RWPE2 (cell line): ENCODE measurements at regions not wholly inside any gene's neighbourhood (a gene's known extent, or its start where the extent isn't known, plus 50 kb on each side); places are given as distances from the start of the nearest gene placed in this dataset.
A peak's percentile ranks its signal among the peaks of the same experiment; 100 is the strongest.

Experiments used
- ATAC-seq: fragments of 200-7000 bp; cut with Tn5 transposase; 3 replicates; pipeline ENCODE4 v1.9.1; 2021; ENCODE audit warnings: low read depth
- DNase-seq: peaks from one replicate; pipeline ENCODE4 v3.0.0-alpha.2; 2020; ENCODE audit warnings: low spot score
- H3K27ac ChIP-seq: fragments of 450-650 bp; 2 replicates; pipeline ENCODE4 v1.5.1; 2017; ENCODE audit warnings: mild to moderate bottlenecking; ENCODE audit not compliant: poor library complexity, severe bottlenecking
- H3K27me3 ChIP-seq: fragments of 250-450 bp; sonication (Bioruptor Pico); 2 replicates; pipeline ENCODE4 v1.5.1; 2021; ENCODE audit warnings: mild to moderate bottlenecking, moderate library complexity; ENCODE audit not compliant: insufficient read depth, poor library complexity, severe bottlenecking
- H3K36me3 ChIP-seq: fragments of 250-450 bp; sonication (Bioruptor Pico); 2 replicates; pipeline ENCODE4 v1.5.1; 2020; ENCODE audit warnings: low read depth, mild to moderate bottlenecking, moderate library complexity
- H3K4me1 ChIP-seq: fragments of 250-450 bp; sonication (Bioruptor Pico); 2 replicates; pipeline ENCODE4 v1.5.1; 2021; ENCODE audit warnings: mild to moderate bottlenecking, moderate library complexity; ENCODE audit not compliant: insufficient read depth, poor library complexity, severe bottlenecking
- H3K4me3 ChIP-seq: fragments of 250-450 bp; sonication (Bioruptor Pico); 2 replicates; pipeline ENCODE4 v1.5.1; 2021; ENCODE audit warnings: mild to moderate bottlenecking, moderate library complexity; ENCODE audit not compliant: severe bottlenecking
- H3K9me3 ChIP-seq: fragments of 250-450 bp; sonication (Bioruptor Pico); 2 replicates; pipeline ENCODE4 v1.5.1; 2021; ENCODE audit warnings: mild to moderate bottlenecking, moderate library complexity; ENCODE audit not compliant: severe bottlenecking
- TF ChIP-seq, protein P1 (sequence below): fragments of 450-650 bp; IDR thresholded peaks from one replicate; pipeline ENCODE4 v1.5.1; 2017; ENCODE audit warnings: mild to moderate bottlenecking, moderate library complexity; ENCODE audit not compliant: poor library complexity, severe bottlenecking

DNA sequence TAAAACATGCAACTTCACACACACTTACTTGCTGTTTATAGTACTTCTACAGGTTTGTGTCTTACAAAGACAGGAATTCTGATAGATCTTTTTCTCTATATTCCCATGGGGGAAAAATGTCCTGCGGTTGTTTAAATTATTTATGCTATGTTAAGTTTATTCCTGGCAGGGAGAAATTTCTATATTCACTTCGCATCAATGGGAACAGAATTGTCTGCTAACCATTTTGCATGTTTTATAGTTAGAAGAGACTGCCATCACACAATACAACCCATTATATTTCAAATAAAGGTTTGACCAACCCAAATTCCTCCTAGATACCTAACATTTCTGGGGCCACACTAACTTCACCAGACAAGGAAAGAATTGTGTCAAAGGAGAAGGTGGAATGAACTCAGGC is 110.0 kb upstream of the PRR16 start:
- Histone ChIP-seq H3K27ac (no peak overlapping the region), H3K36me3 (no peaks in the 10 kb centered on the region), H3K9me3 (peaks cover 2% of the 10 kb centered on the region), H3K4me1 (no peaks in the 10 kb centered on the region), H3K27me3 (no peaks in the 10 kb centered on the region), H3K4me3 (no peak overlapping the region)
- ATAC-seq (no peak), DNase-seq (no peak)
- TF ChIP-seq, protein P1, sequence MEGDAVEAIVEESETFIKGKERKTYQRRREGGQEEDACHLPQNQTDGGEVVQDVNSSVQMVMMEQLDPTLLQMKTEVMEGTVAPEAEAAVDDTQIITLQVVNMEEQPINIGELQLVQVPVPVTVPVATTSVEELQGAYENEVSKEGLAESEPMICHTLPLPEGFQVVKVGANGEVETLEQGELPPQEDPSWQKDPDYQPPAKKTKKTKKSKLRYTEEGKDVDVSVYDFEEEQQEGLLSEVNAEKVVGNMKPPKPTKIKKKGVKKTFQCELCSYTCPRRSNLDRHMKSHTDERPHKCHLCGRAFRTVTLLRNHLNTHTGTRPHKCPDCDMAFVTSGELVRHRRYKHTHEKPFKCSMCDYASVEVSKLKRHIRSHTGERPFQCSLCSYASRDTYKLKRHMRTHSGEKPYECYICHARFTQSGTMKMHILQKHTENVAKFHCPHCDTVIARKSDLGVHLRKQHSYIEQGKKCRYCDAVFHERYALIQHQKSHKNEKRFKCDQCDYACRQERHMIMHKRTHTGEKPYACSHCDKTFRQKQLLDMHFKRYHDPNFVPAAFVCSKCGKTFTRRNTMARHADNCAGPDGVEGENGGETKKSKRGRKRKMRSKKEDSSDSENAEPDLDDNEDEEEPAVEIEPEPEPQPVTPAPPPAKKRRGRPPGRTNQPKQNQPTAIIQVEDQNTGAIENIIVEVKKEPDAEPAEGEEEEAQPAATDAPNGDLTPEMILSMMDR, result no peak

DNA sequence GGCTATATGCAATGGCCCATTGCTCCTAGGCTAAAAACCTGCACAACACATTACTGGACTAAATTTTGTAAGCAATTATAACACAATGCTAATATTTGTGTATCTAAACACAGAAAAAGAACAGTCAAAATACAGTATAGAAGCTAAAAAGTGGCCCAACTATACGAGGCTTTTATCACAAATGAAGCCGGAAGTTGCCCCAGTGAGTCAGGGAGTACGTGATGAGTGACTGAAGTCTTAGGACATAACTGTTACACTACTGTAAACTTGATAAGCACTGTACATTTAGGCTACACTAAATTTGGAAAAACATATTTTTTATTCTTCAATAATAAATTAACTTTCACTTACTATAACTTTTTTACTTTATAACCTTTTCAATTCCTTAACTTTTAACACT is 105.2 kb upstream of the PRR16 start:
- TF ChIP-seq, protein P1, result no peak
- DNase-seq (no peak), ATAC-seq (no peak)
- H3K27ac ChIP-seq, result no peak overlapping the region
- no peaks in the 10 kb centered on the region for H3K4me1 ChIP-seq
- no peaks in the 10 kb centered on the region for H3K27me3 ChIP-seq
- no peaks in the 10 kb centered on the region for H3K36me3 ChIP-seq
- no peaks in the 10 kb centered on the region for H3K9me3 ChIP-seq
- no peak overlapping the region for H3K4me3 ChIP-seq

DNA sequence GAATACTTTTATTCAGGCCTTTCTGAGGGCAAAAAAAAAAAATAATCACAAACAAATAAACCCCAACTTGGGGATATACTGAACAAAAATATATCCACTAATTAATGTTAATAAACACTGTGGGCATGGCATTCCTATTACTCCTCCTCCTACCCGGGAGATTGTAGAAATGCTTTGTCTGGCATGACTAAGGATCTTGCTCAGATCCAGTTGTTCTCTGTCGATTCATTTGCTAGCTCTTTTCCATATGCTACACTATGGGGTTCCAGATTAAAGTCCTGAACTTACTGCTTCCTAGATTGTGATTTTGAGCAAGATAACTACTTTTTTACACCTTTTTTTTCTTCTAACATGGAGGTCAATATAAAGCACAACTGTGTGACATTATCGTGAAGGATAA is 102.2 kb upstream of the PRR16 start:
- H3K4me3 ChIP-seq, result no peak overlapping the region
- H3K27ac ChIP-seq, result no peak overlapping the region
- H3K9me3 ChIP-seq, result no peaks in the 10 kb centered on the region
- H3K4me1 ChIP-seq, result no peaks in the 10 kb centered on the region
- H3K36me3 ChIP-seq, result no peaks in the 10 kb centered on the region
- no peaks in the 10 kb centered on the region for H3K27me3 ChIP-seq
- TF ChIP-seq, protein P1, result no peak
- ATAC-seq (no peak), DNase-seq (no peak)

DNA sequence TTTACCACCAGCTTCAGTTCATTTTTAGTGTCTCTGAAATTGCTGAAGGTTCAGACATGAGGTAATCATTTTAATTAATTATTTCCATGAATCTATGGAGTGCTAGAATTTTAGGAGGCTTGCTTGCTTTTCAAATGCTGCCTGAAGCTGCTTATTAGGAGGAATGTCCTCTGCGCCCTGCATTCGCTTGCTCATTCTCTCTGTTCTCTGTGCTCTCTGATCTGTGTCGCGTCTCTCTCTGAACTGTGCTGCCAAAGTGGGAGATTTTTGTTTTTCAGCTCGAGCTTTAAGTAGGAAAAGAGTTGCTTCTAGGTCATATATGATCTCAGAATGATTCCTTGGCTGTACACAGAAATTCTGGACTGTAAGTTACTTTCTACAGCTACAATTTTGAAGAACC is 101.7 kb upstream of the PRR16 start:
- TF ChIP-seq, protein P1, result no peak
- ATAC-seq (no peak), DNase-seq (no peak)
- Histone ChIP-seq H3K4me3 (no peak overlapping the region), H3K4me1 (no peaks in the 10 kb centered on the region), H3K27me3 (no peaks in the 10 kb centered on the region), H3K9me3 (no peaks in the 10 kb centered on the region), H3K36me3 (no peaks in the 10 kb centered on the region), H3K27ac (no peak overlapping the region)

DNA sequence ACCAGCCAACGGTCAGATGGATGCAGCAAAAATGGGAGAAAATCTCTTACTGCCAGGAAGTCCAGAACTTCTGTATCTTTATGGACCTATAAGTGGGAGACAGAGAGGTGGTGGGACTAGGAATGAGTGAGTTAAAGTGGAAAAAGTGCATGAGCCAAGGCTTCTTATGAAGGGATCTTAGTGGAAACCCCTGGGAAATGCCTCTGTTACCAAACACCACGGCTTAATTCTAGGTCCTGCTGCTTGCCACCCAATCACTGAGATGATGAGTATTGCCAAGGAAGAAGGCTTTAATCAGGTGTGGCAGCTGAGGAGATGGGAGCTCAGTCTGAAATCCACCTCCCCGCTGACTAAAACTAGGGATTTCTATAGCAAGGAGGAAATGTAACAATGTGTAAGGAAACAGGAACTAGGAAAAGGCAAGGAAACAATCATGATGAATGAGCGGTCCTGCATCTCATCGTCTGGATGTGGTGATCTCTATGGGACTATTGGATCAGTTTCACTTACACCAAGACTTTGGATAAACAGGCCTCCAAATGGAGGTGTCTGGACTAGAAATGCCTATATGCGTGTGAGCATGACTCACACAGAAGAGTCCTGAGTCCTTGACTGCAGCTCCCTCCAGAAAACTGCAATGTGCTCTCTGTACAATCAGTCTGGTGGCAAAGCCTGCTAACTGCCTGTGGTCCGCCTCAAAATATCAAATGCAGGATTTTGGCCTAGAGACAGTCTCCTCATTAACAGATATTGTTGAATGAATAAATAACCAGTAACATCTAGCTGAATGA is 98.2 kb upstream of the PRR16 start:
- TF ChIP-seq, protein P1, result no peak
- peak; percentile 51; the same call in 2 of the 3 replicates for ATAC-seq
- no peaks in the 10 kb centered on the region for H3K36me3 ChIP-seq
- no peak overlapping the region for H3K4me3 ChIP-seq
- no peaks in the 10 kb centered on the region for H3K27me3 ChIP-seq
- peaks cover 2% of the 10 kb centered on the region for H3K4me1 ChIP-seq
- DNase-seq, result no peak
- H3K9me3 ChIP-seq, result no peaks in the 10 kb centered on the region
- H3K27ac ChIP-seq, result no peak overlapping the region
